ENCODE measurements at regions not wholly inside any gene's neighbourhood (a gene's known extent, or its start where the extent isn't known, plus 50 kb on each side); places are given as distances from the start of the nearest gene placed in this dataset.
"Not testable (repeated sequence)": the region's sequence is repeated elsewhere in the genome, so short reads cannot be mapped to it uniquely, and the experiment has no call there.

GRCh38 chr16:22596445-22597045 is 85.9 kb downstream of the NPIPB5 start:
- not testable (repeated sequence) for H3K4me1 ChIP-seq (ENCODE audit: low read length); H3K27ac ChIP-seq (ENCODE audit: low read length); H3K4me2 ChIP-seq (ENCODE audit: low read depth, low read length, poor library complexity, severe bottlenecking); DNase-seq; H3K27me3 ChIP-seq (ENCODE audit: low read length); H2AFZ ChIP-seq (ENCODE audit: low read length); H3K4me3 ChIP-seq (ENCODE audit: low read length); H3K79me2 ChIP-seq (ENCODE audit: low read length); H4K20me1 ChIP-seq (ENCODE audit: insufficient read depth, low read depth, low read length); H3K9me3 ChIP-seq (ENCODE audit: low read length); H3K36me3 ChIP-seq (ENCODE audit: insufficient read depth, low read length); H3K9me2 ChIP-seq (replicated peaks; ENCODE audit: insufficient read depth, low read length); H3K9ac ChIP-seq (ENCODE audit: low read length)

- H3K27ac ChIP-seq (ENCODE audit: low read length); H2AFZ ChIP-seq (ENCODE audit: low read length); H3K27me3 ChIP-seq (ENCODE audit: low read length); H3K4me1 ChIP-seq (ENCODE audit: low read length); H3K9me2 ChIP-seq (replicated peaks; ENCODE audit: insufficient read depth, low read length); H3K4me3 ChIP-seq (ENCODE audit: low read length); H3K9me3 ChIP-seq (ENCODE audit: low read length); H3K9ac ChIP-seq (ENCODE audit: low read length); H4K20me1 ChIP-seq (ENCODE audit: insufficient read depth, low read depth, low read length); H3K36me3 ChIP-seq (ENCODE audit: insufficient read depth, low read length); DNase-seq; H3K79me2 ChIP-seq (ENCODE audit: low read length); H3K4me2 ChIP-seq (ENCODE audit: low read depth, low read length, poor library complexity, severe bottlenecking): not testable (repeated sequence)
Observed at GRCh38 chr16:22603744-22604143, 93.1 kb downstream of the NPIPB5 start.

DNA sequence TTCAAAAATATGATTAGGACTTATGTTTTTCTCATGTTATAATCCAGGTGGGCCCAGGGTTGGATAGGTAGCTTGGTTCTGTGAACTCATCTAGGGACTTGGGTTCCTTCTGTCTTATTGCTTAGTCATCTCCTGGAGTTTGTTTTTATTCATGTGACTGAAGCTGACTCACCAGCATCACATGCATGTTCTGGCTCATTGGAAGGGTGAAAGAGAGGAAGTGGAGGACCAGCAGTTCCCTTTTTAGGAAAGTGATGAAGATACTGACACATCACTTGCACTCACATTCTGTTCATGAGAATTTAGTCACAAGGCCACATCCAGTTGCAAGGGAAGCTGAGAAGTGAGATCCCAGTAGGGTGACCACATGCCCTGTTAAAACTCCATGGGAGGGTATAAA is 95.9 kb downstream of the NPIPB5 start:
- not testable (repeated sequence) for H2AFZ ChIP-seq (ENCODE audit: low read length); H3K4me1 ChIP-seq (ENCODE audit: low read length); H3K4me3 ChIP-seq (ENCODE audit: low read length); H3K4me2 ChIP-seq (ENCODE audit: low read depth, low read length, poor library complexity, severe bottlenecking); H3K27me3 ChIP-seq (ENCODE audit: low read length); H3K79me2 ChIP-seq (ENCODE audit: low read length); H3K9me3 ChIP-seq (ENCODE audit: low read length); DNase-seq; H3K27ac ChIP-seq (ENCODE audit: low read length); H3K9ac ChIP-seq (ENCODE audit: low read length); H4K20me1 ChIP-seq (ENCODE audit: insufficient read depth, low read depth, low read length); H3K9me2 ChIP-seq (replicated peaks; ENCODE audit: insufficient read depth, low read length); H3K36me3 ChIP-seq (ENCODE audit: insufficient read depth, low read length)

- H3K4me1 ChIP-seq (ENCODE audit: low read length); H3K9me3 ChIP-seq (ENCODE audit: low read length); H3K79me2 ChIP-seq (ENCODE audit: low read length); DNase-seq; H4K20me1 ChIP-seq (ENCODE audit: insufficient read depth, low read depth, low read length); H3K9ac ChIP-seq (ENCODE audit: low read length); H3K4me2 ChIP-seq (ENCODE audit: low read depth, low read length, poor library complexity, severe bottlenecking); H3K27ac ChIP-seq (ENCODE audit: low read length); H3K4me3 ChIP-seq (ENCODE audit: low read length); H3K36me3 ChIP-seq (ENCODE audit: insufficient read depth, low read length); H3K27me3 ChIP-seq (ENCODE audit: low read length); H2AFZ ChIP-seq (ENCODE audit: low read length); H3K9me2 ChIP-seq (replicated peaks; ENCODE audit: insufficient read depth, low read length): not testable (repeated sequence)
Observed at GRCh38 chr16:22609798-22610197, 99.1 kb downstream of the NPIPB5 start.

GRCh38 chr16:22611128-22611527 is 100.4 kb downstream of the NPIPB5 start:
- H3K9me3 ChIP-seq (ENCODE audit: low read length); H3K27ac ChIP-seq (ENCODE audit: low read length); H3K79me2 ChIP-seq (ENCODE audit: low read length); H3K4me3 ChIP-seq (ENCODE audit: low read length); H3K9ac ChIP-seq (ENCODE audit: low read length); DNase-seq; H3K36me3 ChIP-seq (ENCODE audit: insufficient read depth, low read length); H4K20me1 ChIP-seq (ENCODE audit: insufficient read depth, low read depth, low read length); H2AFZ ChIP-seq (ENCODE audit: low read length); H3K9me2 ChIP-seq (replicated peaks; ENCODE audit: insufficient read depth, low read length); H3K4me1 ChIP-seq (ENCODE audit: low read length); H3K4me2 ChIP-seq (ENCODE audit: low read depth, low read length, poor library complexity, severe bottlenecking); H3K27me3 ChIP-seq (ENCODE audit: low read length): not testable (repeated sequence)

- Histone ChIP-seq H3K36me3 (ENCODE audit: insufficient read depth, low read length) (no peaks in the 10 kb centered on the region), H3K4me1 (ENCODE audit: low read length) (no peaks in the 10 kb centered on the region), H3K4me2 (ENCODE audit: low read depth, low read length, poor library complexity, severe bottlenecking) (no peak overlapping the region), H3K27ac (ENCODE audit: low read length) (no peak overlapping the region), H3K9ac (ENCODE audit: low read length) (no peak overlapping the region), H3K27me3 (ENCODE audit: low read length) (no peaks in the 10 kb centered on the region; the same call in 1 of the 2 replicates), H3K79me2 (ENCODE audit: low read length) (no peaks in the 10 kb centered on the region), H2AFZ (ENCODE audit: low read length) (no peak overlapping the region), H3K9me2 (replicated peaks; ENCODE audit: insufficient read depth, low read length) (no peaks in the 10 kb centered on the region), H3K9me3 (ENCODE audit: low read length) (peaks cover 5% of the 10 kb centered on the region; the same call in 1 of the 2 replicates), H4K20me1 (ENCODE audit: insufficient read depth, low read depth, low read length) (no peaks in the 10 kb centered on the region), H3K4me3 (ENCODE audit: low read length) (no peak overlapping the region)
- DNase-seq, result no peak
Observed at GRCh38 chr16:22614271-22614947, 103.7 kb downstream of the NPIPB5 start.

- Histone ChIP-seq H3K4me2 (ENCODE audit: low read depth, low read length, poor library complexity, severe bottlenecking) (no peak overlapping the region), H2AFZ (ENCODE audit: low read length) (no peak overlapping the region), H4K20me1 (ENCODE audit: insufficient read depth, low read depth, low read length) (no peaks in the 10 kb centered on the region), H3K36me3 (ENCODE audit: insufficient read depth, low read length) (no peaks in the 10 kb centered on the region), H3K79me2 (ENCODE audit: low read length) (no peaks in the 10 kb centered on the region), H3K9me3 (ENCODE audit: low read length) (peaks cover 4% of the 10 kb centered on the region; the same call in 1 of the 2 replicates), H3K9me2 (replicated peaks; ENCODE audit: insufficient read depth, low read length) (no peaks in the 10 kb centered on the region), H3K27ac (ENCODE audit: low read length) (no peak overlapping the region), H3K9ac (ENCODE audit: low read length) (no peak overlapping the region), H3K4me1 (ENCODE audit: low read length) (no peaks in the 10 kb centered on the region), H3K4me3 (ENCODE audit: low read length) (no peak overlapping the region), H3K27me3 (ENCODE audit: low read length) (no peaks in the 10 kb centered on the region; the same call in 1 of the 2 replicates)
- DNase-seq, result no peak
Observed at GRCh38 chr16:22618842-22619241, 108.2 kb downstream of the NPIPB5 start.

DNA sequence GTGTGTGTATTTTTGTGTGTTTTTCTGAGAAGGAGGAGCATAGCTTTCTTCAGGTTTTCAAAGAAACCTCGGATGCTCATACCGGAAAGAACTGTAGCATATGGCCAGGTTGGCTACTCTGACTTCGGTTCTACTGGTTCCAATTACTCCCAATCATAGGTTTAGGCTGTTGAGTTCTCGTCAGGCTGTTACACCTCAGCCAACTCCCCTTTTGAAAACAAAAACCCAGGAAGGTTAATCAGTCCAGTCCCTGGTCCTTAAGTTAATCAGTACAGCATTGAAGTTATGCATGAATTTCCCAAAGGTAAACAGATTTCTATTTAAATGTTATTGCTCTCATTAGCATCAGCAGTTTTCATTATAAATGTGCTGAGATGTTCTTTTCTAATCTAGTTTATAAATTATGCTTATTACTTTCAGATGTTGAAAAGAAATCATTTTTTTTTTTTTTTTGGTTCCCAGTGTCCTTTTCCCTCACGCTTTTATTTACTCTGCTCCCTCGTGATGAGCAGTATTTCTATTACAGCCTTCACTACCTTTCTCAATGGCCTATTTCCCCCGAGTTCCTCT is 111.0 kb downstream of the NPIPB5 start:
- H3K27ac ChIP-seq (ENCODE audit: low read length), result no peak overlapping the region
- no peak overlapping the region for H3K9ac ChIP-seq (ENCODE audit: low read length)
- no peaks in the 10 kb centered on the region for H3K4me1 ChIP-seq (ENCODE audit: low read length)
- H3K27me3 ChIP-seq (ENCODE audit: low read length), result no peaks in the 10 kb centered on the region
- no peaks in the 10 kb centered on the region for H3K79me2 ChIP-seq (ENCODE audit: low read length)
- no peaks in the 10 kb centered on the region for H4K20me1 ChIP-seq (ENCODE audit: insufficient read depth, low read depth, low read length)
- no peak overlapping the region for H3K4me3 ChIP-seq (ENCODE audit: low read length)
- H3K9me3 ChIP-seq (ENCODE audit: low read length), result no peaks in the 10 kb centered on the region
- no peak for DNase-seq
- H3K36me3 ChIP-seq (ENCODE audit: insufficient read depth, low read length), result no peaks in the 10 kb centered on the region
- no peaks in the 10 kb centered on the region for H3K9me2 ChIP-seq (replicated peaks; ENCODE audit: insufficient read depth, low read length)
- no peak overlapping the region for H2AFZ ChIP-seq (ENCODE audit: low read length)
- H3K4me2 ChIP-seq (ENCODE audit: low read depth, low read length, poor library complexity, severe bottlenecking), result no peak overlapping the region

Measured in Karpas-422 (cell line).